Cardiac fibroblast (primary cell): ENCODE measurements at regions not wholly inside any gene's neighbourhood (a gene's known extent, or its start where the extent isn't known, plus 50 kb on each side); places are given as distances from the start of the nearest gene placed in this dataset.

Experiments used
- DNase-seq, 2 donors: peaks; one replicate each; pipeline versions ENCODE4 v3.0.0 to v3.0.0-alpha.2; 2010; ENCODE audit warnings: low read depth in 2 of 2
- H3K4me3 ChIP-seq, 2 donors: replicated peaks in 1 of 2; 1 replicate in 1 of 2; 2 replicates in 1 of 2; pipeline ENCODE4 v1.5.1; 2011; ENCODE audit warnings: low read depth in 2 of 2, low read length in 2 of 2, mild to moderate bottlenecking in 2 of 2, moderate library complexity in 1 of 2
- CTCF ChIP-seq: IDR thresholded peaks from one replicate; pipeline ENCODE4 v1.5.1; 2011; ENCODE audit warnings: low read depth, mild to moderate bottlenecking, low read length, inconsistent platforms

GRCh38 chr2:121075006-121075551 lies 209.9 kb downstream of the TFCP2L1 start:
- DNase-seq, result peak; percentile 89 to 92
- no peak for TF ChIP-seq CTCF
- peak overlapping the region in 1 of 2 donors; percentile 7 for H3K4me3 ChIP-seq

GRCh38 chr2:121075641-121076497 lies 209.1 kb downstream of the TFCP2L1 start:
- DNase-seq, result peak in 1 of 2 donors; percentile 23
- TF ChIP-seq CTCF, result no peak
- H3K4me3 ChIP-seq, result peak overlapping the region in 1 of 2 donors; percentile 7

- no peak for DNase-seq
- no peak for TF ChIP-seq CTCF
- no peak overlapping the region for H3K4me3 ChIP-seq
These were observed 208.5 kb downstream of the TFCP2L1 start for GRCh38 chr2:121076498-121076820.

- DNase-seq, result peak; percentile 48 to 59
- H3K4me3 ChIP-seq, result no peak overlapping the region
- peak; percentile 94 for TF ChIP-seq CTCF
These were observed 208.0 kb downstream of the TFCP2L1 start for GRCh38 chr2:121076885-121077549.

GRCh38 chr2:121078899-121079298 lies 206.1 kb downstream of the TFCP2L1 start:
- no peak for DNase-seq
- no peak overlapping the region for H3K4me3 ChIP-seq
- TF ChIP-seq CTCF, result no peak

GRCh38 chr2:121080013-121080772 lies 204.8 kb downstream of the TFCP2L1 start:
- DNase-seq, result peak; percentile 59 to 64
- TF ChIP-seq CTCF, result peak; percentile 77

More at GRCh38 chr2:121080013-121080772, 204.8 kb downstream of the TFCP2L1 start:
- no peak overlapping the region for H3K4me3 ChIP-seq
